HepG2 (cell line): ENCODE measurements at regions not wholly inside any gene's neighbourhood (a gene's known extent, or its start where the extent isn't known, plus 50 kb on each side); places are given as distances from the start of the nearest gene placed in this dataset.

Experiments used
- ATAC-seq: fragments of 200-7000 bp; cut with Tn5 transposase; 3 replicates; pipeline ENCODE4 v1.9.1; 2020; ENCODE audit warnings: mild to moderate bottlenecking, moderate library complexity
- BruUV-seq: library from RNA; stranded (reverse); fragments of 400-500 nt; replicated peaks from 2 replicates; lab custom pipeline; 2021; lab: Mats Ljungman, UMichigan
- CTCF ChIA-PET: fragments of 300-600 bp; formaldehyde crosslinking; extraction: SDS; loops from one replicate; lab custom pipeline; 2021; ENCODE audit warnings: low total read pairs, inconsistent platforms, low intra/inter-chr PET ratio; lab: Yijun Ruan, JAX
- POLR2A ChIA-PET: fragments of 350-600 bp; sonication (Branson Sonifier 250); formaldehyde crosslinking; loops from one replicate; lab custom pipeline; 2020; ENCODE audit warnings: antibody characterized with exemption, inconsistent platforms; lab: Yijun Ruan, JAX
- DNase-seq: peaks from one replicate; pipeline ENCODE4 v3.0.0-alpha.2; 2015; ENCODE audit warnings: low spot score
- FAIRE-seq: peaks from 3 replicates; lab custom pipeline; 2011; peaks lifted over from hg19 to GRCh38; lab: Jason Lieb, UNC
- H2AFZ ChIP-seq: one replicate; pipeline ENCODE4 v1.6.1; 2011; ENCODE audit warnings: low read length, inconsistent platforms
- H3K27ac ChIP-seq: fragments of 300-600 bp; 3 replicates; pipeline ENCODE4 v1.8.0; 2011; ENCODE audit warnings: mixed run types, mild to moderate bottlenecking, mixed read lengths, low read length, inconsistent platforms; ENCODE audit not compliant: insufficient read depth; ENCODE audit errors: extremely low read length
- H3K27me3 ChIP-seq, 2 experiments: fragments of 200-600 bp in 1 of 2; 2 replicates in 1 of 2; 3 replicates in 1 of 2; pipeline versions ENCODE4 v1.6.0 to v1.8.0; 2011; ENCODE audit warnings: low read length in 2 of 2, mild to moderate bottlenecking in 2 of 2, moderate library complexity in 2 of 2, inconsistent platforms in 1 of 2; ENCODE audit not compliant: insufficient read depth in 2 of 2, control insufficient read depth in 1 of 2
- H3K36me3 ChIP-seq, 2 experiments: fragments of 200-600 bp in 1 of 2; replicated peaks in 1 of 2; 2 replicates in 1 of 2; 3 replicates in 1 of 2; pipeline versions ENCODE4 v1.5.1 to v1.8.0; 2011; ENCODE audit warnings: low read length in 2 of 2, inconsistent platforms in 1 of 2; ENCODE audit not compliant: insufficient read depth in 2 of 2, control insufficient read depth in 1 of 2
- H3K4me1 ChIP-seq: 2 replicates; pipeline ENCODE4 v1.5.1; 2012; ENCODE audit warnings: low read length, inconsistent platforms; ENCODE audit not compliant: insufficient read depth
- H3K4me2 ChIP-seq: 2 replicates; pipeline ENCODE4 v1.6.0; 2011; ENCODE audit warnings: low read depth, low read length, inconsistent platforms
- H3K4me3 ChIP-seq, 3 experiments: fragments of 200-600 bp in 1 of 3; sonication (generic), shearing (Covaris generic) in 1 of 3; replicated peaks in 1 of 3; 2 replicates each; pipeline ENCODE4 v1.5.1; 2011 to 2016; ENCODE audit warnings: low read length in 3 of 3, inconsistent platforms in 2 of 3, low read depth in 2 of 3, mild to moderate bottlenecking in 2 of 3, control low read depth in 1 of 3, mixed read lengths in 1 of 3; ENCODE audit not compliant: insufficient read depth in 1 of 3
- H3K79me2 ChIP-seq: one replicate; pipeline ENCODE4 v1.6.1; 2011; ENCODE audit warnings: low read length, inconsistent platforms; ENCODE audit not compliant: insufficient read depth
- H3K9ac ChIP-seq: 2 replicates; pipeline ENCODE4 v1.6.0; 2011; ENCODE audit warnings: mild to moderate bottlenecking, low read depth, low read length, inconsistent platforms; ENCODE audit not compliant: insufficient read depth
- H3K9me3 ChIP-seq: 2 replicates; pipeline ENCODE4 v1.5.1; 2012; ENCODE audit warnings: mild to moderate bottlenecking, low read length
- H4K20me1 ChIP-seq: 2 replicates; pipeline ENCODE4 v1.6.0; 2011; ENCODE audit warnings: inconsistent platforms, mild to moderate bottlenecking, low read length, moderate library complexity; ENCODE audit not compliant: insufficient read depth
- MED13 ChIP-seq: sonication (generic); formaldehyde crosslinking; IDR thresholded peaks from 2 replicates; pipeline ENCODE4 v1.5.0; 2020; ENCODE audit warnings: missing genetic modification reagents
- MTA3 ChIP-seq: sonication (generic); formaldehyde crosslinking; IDR thresholded peaks from 2 replicates; pipeline ENCODE4 v1.4.0; 2020; ENCODE audit warnings: missing genetic modification reagents
- NFAT5 ChIP-seq: sonication (generic); formaldehyde crosslinking; IDR thresholded peaks from 2 replicates; pipeline ENCODE4 v1.4.0; 2020; ENCODE audit warnings: missing genetic modification reagents
- POGK ChIP-seq: sonication (generic); formaldehyde crosslinking; conservative IDR thresholded peaks from 2 replicates; pipeline ENCODE4 v1.8.0; 2022; ENCODE audit warnings: mild to moderate bottlenecking, moderate library complexity, missing genetic modification reagents
- RCOR2 ChIP-seq: IDR thresholded peaks from 2 replicates; pipeline ENCODE4 v1.6.1; 2016; ENCODE audit warnings: missing biosample characterization, missing genetic modification reagents
- TCF12 ChIP-seq, 2 experiments: fragments of 450-650 bp in 1 of 2; sonication (generic) in 1 of 2; formaldehyde crosslinking in 1 of 2; IDR thresholded peaks; 2 replicates each; pipeline versions ENCODE4 v1.6.1 to v1.8.0; 2017 to 2022; ENCODE audit warnings: antibody characterized with exemption in 1 of 2, mild to moderate bottlenecking in 1 of 2, missing genetic modification reagents in 1 of 2, moderate library complexity in 1 of 2
- ZNF343 ChIP-seq: sonication (generic); formaldehyde crosslinking; IDR thresholded peaks from 2 replicates; pipeline ENCODE4 v1.4.0; 2020; ENCODE audit warnings: mild to moderate bottlenecking, missing genetic modification reagents
- ZSCAN22 ChIP-seq: sonication (generic); formaldehyde crosslinking; IDR thresholded peaks from 2 replicates; pipeline ENCODE4 v1.4.0; 2020; ENCODE audit warnings: mild to moderate bottlenecking, missing genetic modification reagents
- in situ Hi-C: cut with HindIII; loops from 2 replicates; pipeline ENCODE4 v1.10.0; 2017; ENCODE audit warnings: low pct_unique_long_range_greater_than_20kb; ENCODE audit not compliant: extremely low pct_ligation_motif_present
- intact Hi-C: fragments of 100-400 bp; cut with micrococcal nuclease; formaldehyde crosslinking; loops from one replicate; pipeline ENCODE4 v1.10.0; 2022; ENCODE audit not compliant: unreplicated experiment
- TF ChIP-seq, protein P1 (sequence below): sonication (generic); formaldehyde crosslinking; IDR thresholded peaks from 2 replicates; pipeline ENCODE4 v1.5.0; 2020; ENCODE audit warnings: mild to moderate bottlenecking, missing genetic modification reagents
- TF ChIP-seq, protein P2 (sequence below): sonication (generic); formaldehyde crosslinking; conservative IDR thresholded peaks from 2 replicates; pipeline ENCODE4 v1.4.0; 2020; ENCODE audit warnings: missing genetic modification reagents

DNA sequence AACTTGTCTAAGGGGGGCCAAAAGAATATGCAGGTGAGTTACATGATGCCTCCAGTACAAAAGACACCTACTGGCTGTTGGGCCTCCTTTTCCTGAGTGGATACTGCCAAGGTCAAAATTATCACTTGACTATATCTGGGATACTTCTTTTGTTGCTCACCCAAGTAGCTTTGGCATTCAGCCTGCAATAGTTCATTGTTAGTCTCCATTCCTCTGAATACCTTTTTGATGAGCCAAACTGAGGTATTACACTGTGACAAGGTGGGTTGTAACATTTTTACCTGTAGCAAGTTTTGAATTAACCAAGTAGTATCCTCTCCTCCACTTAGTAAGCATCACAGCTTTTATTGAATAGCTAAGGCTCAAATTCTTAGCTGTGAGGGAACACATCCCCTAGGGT lies 408.0 kb downstream of the LRRIQ3 start:
- ChIA-PET CTCF (no interaction called here), POLR2A (no interaction called here)
- Histone ChIP-seq H3K4me3 (no peak overlapping the region), H3K9me3 (peaks cover 75% of the 10 kb centered on the region), H2AFZ (no peak overlapping the region), H3K27ac (no peak overlapping the region), H3K27me3 (no peaks in the 10 kb centered on the region), H4K20me1 (no peaks in the 10 kb centered on the region), H3K36me3 (no peaks in the 10 kb centered on the region), H3K79me2 (no peaks in the 10 kb centered on the region), H3K9ac (no peak overlapping the region), H3K4me2 (no peak overlapping the region), H3K4me1 (no peaks in the 10 kb centered on the region)
- in situ Hi-C loops, result no loop called here
- no peak for FAIRE-seq
- no peak for ATAC-seq
- BruUV-seq, result no TSS peak
- intact Hi-C loops, result no loop called here
- no peak for DNase-seq
- TF ChIP-seq NFAT5 (CRISPR knock-in tag) (no peak), POGK (CRISPR knock-in tag) (no peak), MED13 (CRISPR knock-in tag) (no peak), ZNF343 (CRISPR knock-in tag) (no peak), MTA3 (CRISPR knock-in tag) (no peak), TCF12 (IDR thresholded peaks at IDR 0.05) (no peak), TCF12 (CRISPR knock-in tag; IDR thresholded peaks at IDR 0.05) (no peak), ZSCAN22 (CRISPR knock-in tag) (no peak), RCOR2 (CRISPR knock-in tag) (no peak)
- TF ChIP-seq, protein P1, sequence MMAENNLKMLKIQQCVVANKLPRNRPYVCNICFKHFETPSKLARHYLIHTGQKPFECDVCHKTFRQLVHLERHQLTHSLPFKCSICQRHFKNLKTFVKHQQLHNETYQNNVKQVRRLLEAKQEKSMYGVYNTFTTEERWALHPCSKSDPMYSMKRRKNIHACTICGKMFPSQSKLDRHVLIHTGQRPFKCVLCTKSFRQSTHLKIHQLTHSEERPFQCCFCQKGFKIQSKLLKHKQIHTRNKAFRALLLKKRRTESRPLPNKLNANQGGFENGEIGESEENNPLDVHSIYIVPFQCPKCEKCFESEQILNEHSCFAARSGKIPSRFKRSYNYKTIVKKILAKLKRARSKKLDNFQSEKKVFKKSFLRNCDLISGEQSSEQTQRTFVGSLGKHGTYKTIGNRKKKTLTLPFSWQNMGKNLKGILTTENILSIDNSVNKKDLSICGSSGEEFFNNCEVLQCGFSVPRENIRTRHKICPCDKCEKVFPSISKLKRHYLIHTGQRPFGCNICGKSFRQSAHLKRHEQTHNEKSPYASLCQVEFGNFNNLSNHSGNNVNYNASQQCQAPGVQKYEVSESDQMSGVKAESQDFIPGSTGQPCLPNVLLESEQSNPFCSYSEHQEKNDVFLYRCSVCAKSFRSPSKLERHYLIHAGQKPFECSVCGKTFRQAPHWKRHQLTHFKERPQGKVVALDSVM (CRISPR knock-in tag), result no peak
- TF ChIP-seq, protein P2, sequence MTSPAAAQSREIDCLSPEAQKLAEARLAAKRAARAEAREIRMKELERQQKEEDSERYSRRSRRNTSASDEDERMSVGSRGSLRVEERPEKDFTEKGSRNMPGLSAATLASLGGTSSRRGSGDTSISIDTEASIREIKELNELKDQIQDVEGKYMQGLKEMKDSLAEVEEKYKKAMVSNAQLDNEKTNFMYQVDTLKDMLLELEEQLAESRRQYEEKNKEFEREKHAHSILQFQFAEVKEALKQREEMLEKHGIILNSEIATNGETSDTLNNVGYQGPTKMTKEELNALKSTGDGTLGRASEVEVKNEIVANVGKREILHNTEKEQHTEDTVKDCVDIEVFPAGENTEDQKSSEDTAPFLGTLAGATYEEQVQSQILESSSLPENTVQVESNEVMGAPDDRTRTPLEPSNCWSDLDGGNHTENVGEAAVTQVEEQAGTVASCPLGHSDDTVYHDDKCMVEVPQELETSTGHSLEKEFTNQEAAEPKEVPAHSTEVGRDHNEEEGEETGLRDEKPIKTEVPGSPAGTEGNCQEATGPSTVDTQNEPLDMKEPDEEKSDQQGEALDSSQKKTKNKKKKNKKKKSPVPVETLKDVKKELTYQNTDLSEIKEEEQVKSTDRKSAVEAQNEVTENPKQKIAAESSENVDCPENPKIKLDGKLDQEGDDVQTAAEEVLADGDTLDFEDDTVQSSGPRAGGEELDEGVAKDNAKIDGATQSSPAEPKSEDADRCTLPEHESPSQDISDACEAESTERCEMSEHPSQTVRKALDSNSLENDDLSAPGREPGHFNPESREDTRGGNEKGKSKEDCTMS (CRISPR knock-in tag), result no peak
